HepG2 (cell line): ENCODE measurements at regions not wholly inside any gene's neighbourhood (a gene's known extent, or its start where the extent isn't known, plus 50 kb on each side); places are given as distances from the start of the nearest gene placed in this dataset.

ENCODE experiments used
- ZNF816 ChIP-seq: sonication (generic); formaldehyde crosslinking; IDR thresholded peaks from 2 replicates; pipeline ENCODE4 v1.8.0; 2022; ENCODE audit warnings: missing genetic modification reagents, mild to moderate bottlenecking, borderline replicate concordance
- ZSCAN22 ChIP-seq: sonication (generic); formaldehyde crosslinking; IDR thresholded peaks from 2 replicates; pipeline ENCODE4 v1.4.0; 2020; ENCODE audit warnings: mild to moderate bottlenecking, missing genetic modification reagents
- TF ChIP-seq, protein P1 (sequence below): sonication (generic); formaldehyde crosslinking; IDR thresholded peaks from one replicate; pipeline ENCODE4 v1.5.1; 2020; ENCODE audit warnings: mild to moderate bottlenecking, missing genetic modification reagents; ENCODE audit errors: not compliant biosample characterization
- TF ChIP-seq, protein P2 (sequence below): sonication (generic); formaldehyde crosslinking; IDR thresholded peaks from 2 replicates; pipeline ENCODE4 v1.4.0; 2020; ENCODE audit warnings: mild to moderate bottlenecking, missing genetic modification reagents, borderline replicate concordance

DNA sequence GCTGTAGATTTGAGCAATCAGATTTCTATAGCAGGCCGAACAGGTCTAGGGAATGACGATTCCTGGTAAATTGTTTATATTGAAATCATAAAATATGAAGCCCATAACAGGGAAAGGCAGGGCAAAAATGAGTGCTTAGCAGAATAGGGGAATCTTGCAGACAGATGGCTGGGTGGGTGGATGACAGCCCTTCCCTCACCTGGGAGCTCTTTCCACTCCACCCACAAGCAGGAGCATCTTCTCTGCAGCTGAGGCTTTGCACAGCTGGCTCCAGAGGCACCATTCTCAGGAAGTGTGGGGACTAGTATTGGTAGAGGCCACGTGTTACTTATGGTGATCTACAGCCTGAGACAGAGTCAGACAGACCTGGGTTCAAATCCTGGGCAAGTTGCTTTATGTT, 55.9 kb upstream of the SYN2 start (continued):
- TF ChIP-seq, protein P1, sequence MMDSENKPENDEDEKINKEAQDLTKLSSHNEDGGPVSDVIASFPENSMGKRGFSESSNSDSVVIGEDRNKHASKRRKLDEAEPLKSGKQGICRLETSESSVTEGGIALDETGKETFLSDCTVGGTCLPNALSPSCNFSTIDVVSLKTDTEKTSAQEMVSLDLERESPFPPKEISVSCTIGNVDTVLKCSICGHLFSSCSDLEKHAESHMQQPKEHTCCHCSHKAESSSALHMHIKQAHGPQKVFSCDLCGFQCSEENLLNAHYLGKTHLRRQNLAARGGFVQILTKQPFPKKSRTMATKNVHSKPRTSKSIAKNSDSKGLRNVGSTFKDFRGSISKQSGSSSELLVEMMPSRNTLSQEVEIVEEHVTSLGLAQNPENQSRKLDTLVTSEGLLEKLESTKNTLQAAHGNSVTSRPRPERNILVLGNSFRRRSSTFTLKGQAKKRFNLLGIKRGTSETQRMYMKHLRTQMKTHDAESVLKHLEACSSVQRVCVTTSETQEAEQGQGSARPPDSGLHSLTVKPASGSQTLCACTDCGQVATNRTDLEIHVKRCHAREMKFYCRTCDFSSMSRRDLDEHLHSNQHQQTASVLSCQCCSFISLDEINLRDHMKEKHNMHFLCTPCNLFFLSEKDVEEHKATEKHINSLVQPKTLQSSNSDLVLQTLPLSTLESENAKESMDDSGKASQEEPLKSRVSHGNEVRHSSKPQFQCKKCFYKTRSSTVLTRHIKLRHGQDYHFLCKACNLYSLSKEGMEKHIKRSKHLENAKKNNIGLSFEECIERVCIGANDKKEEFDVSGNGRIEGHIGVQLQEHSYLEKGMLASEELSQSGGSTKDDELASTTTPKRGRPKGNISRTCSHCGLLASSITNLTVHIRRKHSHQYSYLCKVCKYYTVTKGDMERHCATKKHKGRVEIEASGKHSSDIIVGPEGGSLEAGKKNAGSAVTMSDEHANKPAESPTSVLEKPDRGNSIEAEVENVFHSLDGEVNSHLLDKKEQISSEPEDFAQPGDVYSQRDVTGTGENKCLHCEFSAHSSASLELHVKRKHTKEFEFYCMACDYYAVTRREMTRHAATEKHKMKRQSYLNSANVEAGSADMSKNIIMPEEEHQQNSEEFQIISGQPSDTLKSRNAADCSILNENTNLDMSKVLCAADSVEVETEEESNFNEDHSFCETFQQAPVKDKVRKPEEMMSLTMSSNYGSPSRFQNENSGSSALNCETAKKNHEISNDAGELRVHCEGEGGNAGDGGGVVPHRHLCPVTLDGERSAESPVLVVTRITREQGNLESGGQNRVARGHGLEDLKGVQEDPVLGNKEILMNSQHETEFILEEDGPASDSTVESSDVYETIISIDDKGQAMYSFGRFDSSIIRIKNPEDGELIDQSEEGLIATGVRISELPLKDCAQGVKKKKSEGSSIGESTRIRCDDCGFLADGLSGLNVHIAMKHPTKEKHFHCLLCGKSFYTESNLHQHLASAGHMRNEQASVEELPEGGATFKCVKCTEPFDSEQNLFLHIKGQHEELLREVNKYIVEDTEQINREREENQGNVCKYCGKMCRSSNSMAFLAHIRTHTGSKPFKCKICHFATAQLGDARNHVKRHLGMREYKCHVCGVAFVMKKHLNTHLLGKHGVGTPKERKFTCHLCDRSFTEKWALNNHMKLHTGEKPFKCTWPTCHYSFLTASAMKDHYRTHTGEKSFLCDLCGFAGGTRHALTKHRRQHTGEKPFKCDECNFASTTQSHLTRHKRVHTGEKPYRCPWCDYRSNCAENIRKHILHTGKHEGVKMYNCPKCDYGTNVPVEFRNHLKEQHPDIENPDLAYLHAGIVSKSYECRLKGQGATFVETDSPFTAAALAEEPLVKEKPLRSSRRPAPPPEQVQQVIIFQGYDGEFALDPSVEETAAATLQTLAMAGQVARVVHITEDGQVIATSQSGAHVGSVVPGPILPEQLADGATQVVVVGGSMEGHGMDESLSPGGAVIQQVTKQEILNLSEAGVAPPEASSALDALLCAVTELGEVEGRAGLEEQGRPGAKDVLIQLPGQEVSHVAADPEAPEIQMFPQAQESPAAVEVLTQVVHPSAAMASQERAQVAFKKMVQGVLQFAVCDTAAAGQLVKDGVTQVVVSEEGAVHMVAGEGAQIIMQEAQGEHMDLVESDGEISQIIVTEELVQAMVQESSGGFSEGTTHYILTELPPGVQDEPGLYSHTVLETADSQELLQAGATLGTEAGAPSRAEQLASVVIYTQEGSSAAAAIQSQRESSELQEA (CRISPR knock-in tag): no peak
- TF ChIP-seq ZSCAN22 (no peak), ZNF816 (CRISPR knock-in tag) (no peak)
- TF ChIP-seq, protein P2, sequence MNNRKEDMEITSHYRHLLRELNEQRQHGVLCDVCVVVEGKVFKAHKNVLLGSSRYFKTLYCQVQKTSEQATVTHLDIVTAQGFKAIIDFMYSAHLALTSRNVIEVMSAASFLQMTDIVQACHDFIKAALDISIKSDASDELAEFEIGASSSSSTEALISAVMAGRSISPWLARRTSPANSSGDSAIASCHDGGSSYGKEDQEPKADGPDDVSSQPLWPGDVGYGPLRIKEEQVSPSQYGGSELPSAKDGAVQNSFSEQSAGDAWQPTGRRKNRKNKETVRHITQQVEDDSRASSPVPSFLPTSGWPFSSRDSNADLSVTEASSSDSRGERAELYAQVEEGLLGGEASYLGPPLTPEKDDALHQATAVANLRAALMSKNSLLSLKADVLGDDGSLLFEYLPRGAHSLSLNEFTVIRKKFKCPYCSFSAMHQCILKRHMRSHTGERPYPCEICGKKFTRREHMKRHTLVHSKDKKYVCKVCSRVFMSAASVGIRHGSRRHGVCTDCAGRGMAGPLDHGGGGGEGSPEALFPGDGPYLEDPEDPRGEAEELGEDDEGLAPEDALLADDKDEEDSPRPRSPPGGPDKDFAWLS: no peak
- TF ChIP-seq, all 625 proteins: peak for 0
